GM21619 (cell line): ENCODE measurements at regions not wholly inside any gene's neighbourhood (a gene's known extent, or its start where the extent isn't known, plus 50 kb on each side); places are given as distances from the start of the nearest gene placed in this dataset.
A peak's percentile ranks its signal among the peaks of the same experiment; 100 is the strongest.
"Not testable (repeated sequence)": the region's sequence is repeated elsewhere in the genome, so short reads cannot be mapped to it uniquely, and the experiment has no call there.

Source experiments
- ATAC-seq: cut with Tn5 transposase; IDR thresholded peaks from one replicate; pipeline ENCODE4 v1.9.1; 2021; ENCODE audit not compliant: unreplicated experiment

GRCh38 chr3:158882445-158882844, 80.6 kb downstream of the MFSD1 start:
- ATAC-seq, result no peak

DNA sequence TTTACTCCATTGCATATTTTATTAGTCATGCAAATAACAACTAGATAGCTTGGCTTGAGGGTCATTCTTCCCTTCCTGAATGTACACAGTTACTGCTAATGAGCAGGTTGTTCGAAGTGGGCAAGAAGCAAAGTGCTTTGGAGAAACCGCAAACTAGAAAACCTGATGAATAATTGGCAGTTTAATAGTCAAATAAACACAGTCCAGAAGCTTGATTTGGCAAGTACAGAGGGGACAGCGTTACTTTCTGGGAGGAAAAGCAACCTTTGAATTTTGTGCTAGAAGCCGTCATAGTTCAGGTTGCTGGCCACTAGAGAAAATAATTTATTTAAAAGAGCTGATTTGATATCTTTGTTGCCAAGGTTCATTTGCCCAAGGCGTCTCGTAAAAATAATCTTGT, 94.9 kb downstream of the MFSD1 start:
- ATAC-seq, result no peak

DNA sequence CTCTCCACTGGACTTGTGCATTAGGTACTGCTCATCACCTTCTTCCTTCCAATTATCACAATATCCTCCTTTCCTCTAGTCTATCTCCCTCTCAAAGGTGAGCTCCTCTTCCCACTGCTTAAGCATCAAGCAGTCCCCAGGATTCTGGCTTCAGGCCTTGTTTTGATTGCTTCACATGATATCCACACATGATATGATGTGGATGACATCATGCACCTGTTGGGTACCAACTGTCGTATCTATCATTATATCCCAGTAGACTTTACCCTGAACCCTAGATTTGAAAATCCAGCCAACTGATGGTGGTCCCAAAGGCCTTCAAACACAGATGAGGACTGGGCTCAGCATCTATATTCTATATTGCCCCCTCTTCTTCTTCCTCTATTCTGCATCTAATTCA, 104.9 kb downstream of the MFSD1 start:
- ATAC-seq, result no peak

DNA sequence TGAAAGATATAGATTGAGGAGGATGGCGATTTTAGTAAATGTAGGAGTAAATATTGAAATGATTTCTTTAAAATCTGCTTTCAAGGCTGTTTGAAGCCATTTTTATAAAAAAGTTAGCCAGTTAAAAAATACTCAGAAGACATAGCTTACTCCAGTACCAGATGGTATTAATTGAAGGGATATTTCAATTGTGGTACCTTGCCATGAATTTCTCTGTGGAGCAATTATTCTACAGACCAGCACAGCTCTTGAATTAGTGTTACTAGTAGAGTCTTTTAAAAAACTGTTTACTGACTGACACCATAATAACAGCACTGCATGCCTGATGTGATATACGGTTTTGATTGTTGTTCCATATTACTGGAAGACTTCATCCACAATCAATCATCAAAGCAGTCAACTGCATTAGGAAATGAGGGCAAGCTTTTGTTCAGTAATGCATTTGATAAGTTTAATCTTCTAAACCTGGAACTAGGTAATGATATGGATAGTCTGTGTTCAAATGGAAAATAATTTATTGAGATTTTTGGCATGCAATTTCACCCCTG, 106.4 kb downstream of the MFSD1 start:
- no peak for ATAC-seq

DNA sequence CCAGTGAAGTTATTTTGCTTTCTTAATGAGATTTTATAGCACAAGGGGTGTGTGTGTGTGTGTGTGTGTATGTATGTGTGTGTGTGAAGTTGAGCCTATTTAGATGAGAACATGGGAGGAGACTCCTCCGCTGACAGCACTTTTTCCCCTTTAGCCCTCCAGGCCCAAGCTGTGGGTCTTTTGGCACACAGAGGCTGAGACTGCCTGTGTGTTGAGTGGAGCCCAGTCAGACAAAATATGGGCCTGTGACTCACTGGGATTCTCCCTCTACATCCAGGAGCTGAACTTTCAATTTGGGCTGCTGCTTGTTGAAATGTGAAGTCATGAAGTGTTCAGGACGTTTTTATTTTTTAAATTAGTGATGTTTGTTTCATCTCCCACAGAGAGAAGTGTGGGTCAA, 108.0 kb downstream of the MFSD1 start:
- ATAC-seq, result no peak

DNA sequence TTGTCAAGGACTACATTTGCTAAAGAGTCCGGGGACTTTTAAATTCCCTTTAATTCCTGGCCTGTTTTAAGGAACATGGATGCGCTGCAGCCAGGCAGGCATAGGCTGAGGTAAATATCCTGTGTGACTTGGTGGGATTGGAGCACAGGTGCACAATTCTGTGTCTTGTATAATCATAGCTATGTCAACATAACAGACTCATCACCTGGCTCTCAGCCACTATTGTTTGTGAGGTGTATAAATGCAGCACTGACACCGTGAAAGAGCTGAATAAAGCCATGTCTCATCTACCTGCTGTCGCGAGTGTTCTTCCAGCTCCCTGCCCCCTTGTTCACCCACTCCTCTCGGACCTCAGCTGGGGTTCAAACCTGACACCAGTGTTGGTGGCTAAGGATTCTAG, 109.7 kb downstream of the MFSD1 start:
- ATAC-seq, result no peak

DNA sequence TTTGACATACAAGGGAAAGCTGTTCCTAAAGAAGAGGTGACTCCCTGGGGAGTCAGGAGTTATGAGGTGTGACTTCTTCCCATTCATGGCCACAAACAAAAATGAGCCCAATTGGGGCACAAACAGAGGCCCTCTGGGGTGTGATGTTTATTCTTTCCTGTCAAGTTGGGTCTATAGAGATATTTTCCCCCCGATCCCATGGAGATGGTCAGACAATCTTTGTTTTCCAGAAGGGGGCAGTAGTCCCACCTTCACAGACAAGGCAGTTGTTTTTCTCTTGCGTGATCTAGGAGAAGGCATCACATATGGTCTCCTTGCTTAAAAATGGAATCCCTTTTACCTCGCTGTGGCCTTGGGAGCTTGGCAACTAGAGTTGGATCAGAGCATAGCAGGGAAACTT, 110.3 kb downstream of the MFSD1 start:
- no peak for ATAC-seq

DNA sequence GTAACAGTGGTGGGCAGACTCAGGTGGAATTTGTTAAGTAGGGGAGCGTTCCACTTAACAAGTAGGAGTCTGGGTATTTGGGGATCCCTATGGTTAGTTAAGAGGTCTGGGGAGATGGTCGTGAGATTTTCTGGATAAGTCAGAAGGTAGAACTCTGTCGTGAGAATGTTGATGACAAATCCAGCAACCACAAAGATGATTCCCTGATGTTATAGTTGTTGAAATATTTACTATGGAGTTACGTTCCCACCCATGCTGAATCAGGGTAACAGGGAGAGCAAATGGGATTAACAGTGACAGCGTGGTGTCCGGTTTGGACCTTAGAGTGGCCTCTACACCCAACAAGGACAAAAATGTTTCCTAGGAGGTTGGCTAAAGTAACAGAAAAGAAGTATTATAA, 110.8 kb downstream of the MFSD1 start:
- ATAC-seq, result no peak

GRCh38 chr3:158916111-158916510, 114.3 kb downstream of the MFSD1 start:
- ATAC-seq, result no peak

- ATAC-seq, result peak; percentile 82
Measured at GRCh38 chr3:158918008-158918407, 116.2 kb downstream of the MFSD1 start.

GRCh38 chr3:158918451-158918850, 116.6 kb downstream of the MFSD1 start:
- ATAC-seq, result no peak

DNA sequence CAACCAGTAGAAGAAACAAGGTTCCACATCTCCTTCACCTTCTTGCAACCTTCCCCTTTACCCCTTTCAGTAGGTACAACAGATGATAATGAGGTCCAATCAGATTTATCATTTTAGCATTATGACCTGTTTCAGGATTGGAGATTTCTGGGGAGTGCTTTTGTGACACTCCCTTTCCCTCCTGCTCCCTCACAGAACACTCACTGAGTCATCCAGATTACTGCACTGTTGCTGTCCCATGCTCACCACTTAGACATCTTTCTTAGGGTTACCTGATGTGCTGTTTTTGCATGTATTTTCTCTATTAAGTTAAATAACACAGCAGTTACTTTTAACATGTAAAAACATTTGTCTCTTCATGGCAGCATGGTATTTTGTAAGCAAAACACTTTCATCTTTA, 118.5 kb downstream of the MFSD1 start:
- ATAC-seq, result no peak

GRCh38 chr3:158925021-158925420, 123.2 kb downstream of the MFSD1 start:
- ATAC-seq, result no peak

DNA sequence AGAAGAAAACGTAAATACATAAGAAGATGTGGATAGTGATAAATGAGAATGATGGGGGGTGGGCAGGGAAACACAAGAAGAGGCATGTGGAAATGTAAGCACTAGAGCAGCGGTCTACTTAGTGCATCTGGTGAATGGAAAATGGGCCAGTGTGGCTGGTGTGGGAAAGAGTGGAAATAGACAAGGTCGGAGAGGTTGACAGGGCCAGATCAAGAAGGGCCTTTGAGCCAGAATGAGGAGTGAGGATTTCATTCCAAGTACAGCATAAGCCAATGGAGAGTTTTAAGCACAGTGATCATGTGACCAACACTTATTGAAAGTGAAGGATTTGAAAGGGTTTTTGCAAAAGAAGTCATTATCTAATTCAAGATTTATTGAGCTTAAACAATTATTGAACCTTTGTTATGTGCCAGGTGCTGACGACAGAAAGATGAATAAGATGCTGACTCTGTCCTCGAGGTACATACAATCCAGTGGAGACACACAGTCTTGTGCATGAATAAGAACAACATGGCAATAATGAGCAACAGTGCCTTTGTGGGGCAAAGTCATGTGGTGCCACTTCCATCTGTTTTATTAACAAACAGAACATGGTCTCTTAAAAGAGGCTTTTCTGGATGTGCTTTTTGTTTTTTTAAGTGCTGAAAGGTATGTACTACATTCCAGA, 124.1 kb downstream of the MFSD1 start:
- ATAC-seq, result no peak

DNA sequence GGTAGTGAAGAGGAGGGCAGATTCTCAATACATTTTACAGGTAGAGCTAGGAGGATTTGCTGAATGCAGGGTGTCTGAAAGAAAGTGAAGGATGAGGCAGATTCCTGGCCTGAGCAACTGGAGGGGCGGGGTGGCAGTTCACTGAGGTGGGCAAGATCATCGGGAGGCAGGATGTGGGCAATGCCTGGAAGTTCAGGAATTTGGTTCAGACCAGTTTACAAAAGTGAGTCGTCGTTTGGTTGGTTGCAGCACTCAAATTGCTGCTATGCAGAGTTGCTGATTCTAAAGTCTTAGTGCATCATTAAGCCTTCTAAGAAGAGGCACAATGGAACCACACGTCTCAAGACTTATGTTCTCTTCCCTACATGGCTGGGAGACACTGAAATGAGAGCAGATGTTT, 134.0 kb downstream of the MFSD1 start:
- ATAC-seq, result no peak

DNA sequence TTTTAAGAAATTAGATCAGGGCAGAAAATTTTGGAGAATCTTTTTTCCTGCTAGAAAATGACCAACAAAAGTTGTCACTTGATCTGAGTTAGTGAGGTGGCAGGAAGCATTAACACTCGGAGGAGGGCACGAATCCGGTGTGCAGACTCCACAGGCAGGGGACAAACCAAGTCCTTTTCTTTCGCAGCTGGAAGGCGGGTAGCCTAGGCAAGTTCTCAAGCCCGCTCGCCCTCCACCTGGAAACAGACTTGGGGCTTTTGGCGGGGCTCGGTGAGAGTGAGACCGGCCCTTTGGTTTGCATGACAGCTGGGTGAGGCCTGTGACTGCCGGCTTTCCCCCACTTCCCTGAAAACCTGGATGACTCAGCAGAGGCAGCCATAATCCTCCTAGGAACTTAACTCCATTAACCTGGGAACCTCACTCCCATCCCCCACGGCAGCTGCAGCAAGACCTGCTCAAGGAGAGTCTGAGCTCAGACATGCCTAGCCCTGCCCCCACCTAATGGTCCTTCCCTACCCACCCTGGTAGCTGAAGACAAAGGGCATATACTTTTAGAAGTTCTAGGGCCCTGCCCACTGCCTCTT, 134.8 kb downstream of the MFSD1 start:
- ATAC-seq, result no peak

DNA sequence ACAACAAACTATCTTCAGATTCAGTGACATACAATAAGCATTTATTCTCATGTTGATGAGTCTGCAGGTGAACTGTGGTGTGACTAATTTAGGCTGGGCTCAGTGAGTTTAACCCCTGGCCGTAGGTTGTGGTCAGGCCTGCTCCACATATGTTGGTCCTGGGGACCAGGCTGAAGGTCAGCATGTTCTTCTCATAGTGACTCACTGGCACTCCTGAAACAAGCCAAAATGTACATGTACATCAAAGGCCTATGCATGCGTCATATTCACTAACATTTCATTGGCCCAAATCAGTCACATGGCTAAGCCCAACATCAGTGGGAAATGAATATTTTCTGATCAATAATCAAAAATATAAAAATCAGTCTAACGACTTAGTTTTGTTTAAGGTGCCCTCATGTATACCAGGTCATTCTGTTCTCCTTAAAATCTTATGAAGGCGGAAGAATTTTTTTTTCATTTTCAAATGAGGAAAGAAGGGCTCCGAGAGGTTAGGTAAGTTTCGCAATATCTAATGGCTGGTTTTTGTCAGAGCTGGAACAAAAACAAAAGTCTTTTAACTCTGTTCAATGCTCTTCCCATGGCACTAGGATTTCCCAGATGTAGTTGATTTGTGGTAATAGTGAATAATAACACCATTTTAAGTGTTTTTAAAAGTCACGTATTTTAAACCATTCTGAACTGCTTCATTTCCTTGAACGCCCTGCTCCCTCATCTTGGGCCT, 148.5 kb downstream of the MFSD1 start:
- no peak for ATAC-seq

- ATAC-seq, result no peak
Measured at GRCh38 chr3:158953131-158953530, 151.3 kb downstream of the MFSD1 start.

GRCh38 chr3:158954420-158954819, 152.6 kb downstream of the MFSD1 start:
- no peak for ATAC-seq

GRCh38 chr3:158957777-158958176, 155.9 kb downstream of the MFSD1 start:
- ATAC-seq, result not testable (repeated sequence)

GRCh38 chr3:158958873-158959272, 157.0 kb downstream of the MFSD1 start:
- ATAC-seq, result no peak

- no peak for ATAC-seq
Measured at GRCh38 chr3:158961471-158961870, 159.6 kb downstream of the MFSD1 start.
